Stimulated activated CD4-positive, alpha-beta T cell treated with anti-CD3 and anti-CD28 coated beads, Interleukin-4, amount 100 ng/mL, for 1 hour (primary cell): ENCODE measurements at regions not wholly inside any gene's neighbourhood (a gene's known extent, or its start where the extent isn't known, plus 50 kb on each side); places are given as distances from the start of the nearest gene placed in this dataset.

Experiments used
- DNase-seq: peaks from one replicate; pipeline ENCODE4 v3.0.0-alpha.2; 2020

- DNase-seq: no peak
Measured at GRCh38 chr20:50455656-50456451, 54.3 kb upstream of the PTPN1 start.

- peak; percentile 16 for DNase-seq
Measured at GRCh38 chr20:50456452-50457324, 53.5 kb upstream of the PTPN1 start.

- DNase-seq: no peak
Measured at GRCh38 chr20:50459124-50459918, 50.9 kb upstream of the PTPN1 start.

- no peak for DNase-seq
Measured at GRCh38 chr20:50460115-50460607, 50.0 kb upstream of the PTPN1 start.
